Activated CD8-positive, alpha-beta memory T cell treated with anti-CD3 and anti-CD28 coated beads, Interleukin-2, amount 50 U/mL, for 24 hours (primary cell): ENCODE measurements at regions not wholly inside any gene's neighbourhood (a gene's known extent, or its start where the extent isn't known, plus 50 kb on each side); places are given as distances from the start of the nearest gene placed in this dataset.

Experiments
- DNase-seq: peaks from one replicate; pipeline ENCODE4 v3.0.0-alpha.2; 2020; ENCODE audit errors: extremely low read depth

DNA sequence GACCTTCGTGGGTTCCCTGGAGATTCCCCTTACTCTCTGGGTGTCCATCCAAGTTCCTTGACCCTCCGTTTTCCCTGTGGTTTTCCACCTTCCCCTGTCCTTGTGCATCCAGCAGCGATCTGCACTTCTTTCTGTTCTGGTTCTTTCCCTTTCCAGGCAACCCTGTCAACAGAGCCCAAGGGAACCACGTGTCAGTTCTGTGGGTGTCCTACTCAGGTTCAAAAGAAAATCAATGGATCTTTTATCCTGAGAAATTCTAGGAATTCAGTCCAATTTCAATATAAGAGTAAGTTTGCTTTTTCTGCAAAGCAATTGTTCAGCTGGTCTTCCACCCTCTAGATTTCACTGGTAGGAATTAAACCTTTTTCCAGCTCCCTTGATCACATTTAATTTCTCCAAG, 1394.8 kb upstream of the SLC10A2 start:
- DNase-seq = no peak

DNA sequence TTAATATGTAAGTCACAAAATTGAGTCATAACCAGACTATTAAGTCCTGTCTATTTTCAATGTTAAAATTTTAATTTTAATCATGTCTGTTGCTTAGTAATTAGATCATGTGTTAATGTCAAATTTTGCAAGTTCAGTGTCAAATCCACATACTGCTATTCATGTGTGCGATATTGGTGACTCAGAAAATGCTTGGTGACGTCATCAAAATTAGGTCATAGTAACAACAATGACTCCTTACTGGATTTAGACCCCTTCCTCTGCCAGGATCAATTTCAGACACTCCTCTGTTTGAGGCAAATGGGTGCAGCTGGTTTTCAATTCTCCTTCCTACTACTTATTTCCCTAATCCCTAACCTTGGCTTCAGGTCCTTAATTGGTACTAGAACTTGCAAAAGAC, 1394.3 kb upstream of the SLC10A2 start:
- DNase-seq = no peak

DNA sequence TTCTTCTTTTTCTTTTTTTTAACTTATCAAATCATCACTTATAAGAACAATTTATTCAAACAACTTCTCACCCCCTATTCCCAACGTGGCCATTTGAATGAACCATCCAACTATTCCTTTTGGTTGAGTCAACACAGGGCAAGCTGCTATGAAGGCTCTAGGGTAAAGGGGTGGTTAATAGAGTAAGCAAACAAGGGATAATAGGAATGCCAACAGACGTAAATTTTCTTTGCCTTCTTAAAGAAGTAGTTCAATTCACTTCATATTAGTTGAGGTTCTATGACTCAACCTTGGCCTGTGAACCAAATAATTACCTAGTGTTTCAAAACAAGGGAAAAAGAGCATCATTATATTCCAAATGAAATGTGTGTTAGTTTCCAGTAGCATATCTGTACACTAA, 1383.8 kb upstream of the SLC10A2 start:
- DNase-seq = no peak

DNA sequence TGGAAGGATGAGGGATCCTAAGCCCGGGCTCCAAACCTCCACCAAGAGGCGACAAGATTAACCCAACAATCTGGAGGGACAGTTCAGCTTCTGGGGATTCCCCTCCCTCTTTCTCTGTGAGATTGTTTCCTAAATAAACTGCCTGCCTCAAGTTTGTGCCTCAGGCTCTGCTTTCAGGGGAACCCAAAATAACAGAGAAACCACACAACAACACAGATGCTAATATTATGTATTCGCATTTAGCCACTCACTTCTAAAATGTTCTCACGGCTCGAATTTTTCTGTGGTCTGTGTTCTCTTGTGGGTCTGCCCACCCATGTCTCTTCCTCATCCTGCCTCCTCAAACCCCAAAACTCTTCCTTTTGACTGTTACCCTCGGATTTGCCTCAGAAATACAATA, 1381.1 kb upstream of the SLC10A2 start:
- no peak for DNase-seq

DNA sequence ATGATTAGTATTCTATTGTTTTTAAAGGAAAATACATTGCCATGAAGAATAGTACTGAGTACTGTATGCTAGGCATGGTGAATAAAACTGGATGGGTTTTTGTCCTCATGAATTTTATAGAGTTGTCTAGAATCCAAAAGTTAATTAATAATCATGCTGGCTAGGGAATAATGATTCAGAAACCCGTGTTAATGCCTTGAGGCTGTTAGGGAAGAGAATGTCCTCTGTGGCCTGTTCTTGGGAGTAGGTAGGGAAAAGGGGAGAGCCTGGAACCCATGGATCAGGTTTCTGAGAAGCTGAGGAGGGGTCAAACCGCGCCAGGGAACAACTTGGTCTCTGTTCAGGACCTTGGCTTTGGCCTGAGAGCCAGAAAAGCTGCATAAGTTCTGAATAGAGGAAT, 1376.3 kb upstream of the SLC10A2 start:
- DNase-seq = no peak

DNA sequence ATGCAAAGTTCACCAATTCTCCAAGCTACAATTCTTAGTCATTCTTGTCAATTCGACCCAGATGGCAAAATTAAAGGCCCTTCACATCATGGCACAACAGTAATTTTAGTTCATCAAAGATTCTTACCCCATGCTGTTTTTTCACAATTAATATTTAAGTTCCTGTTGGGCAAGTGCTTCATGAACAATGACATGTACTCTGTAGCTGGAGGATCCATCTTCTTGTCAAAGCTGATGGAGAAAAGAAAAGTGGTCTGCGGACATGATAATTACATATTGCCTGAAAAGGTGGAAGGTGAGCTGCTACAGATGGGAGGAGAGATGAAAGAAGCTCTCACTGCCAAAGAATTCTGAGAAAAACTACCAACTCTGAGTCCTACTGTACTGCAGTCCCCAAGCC, 1370.3 kb upstream of the SLC10A2 start:
- DNase-seq = no peak

DNA sequence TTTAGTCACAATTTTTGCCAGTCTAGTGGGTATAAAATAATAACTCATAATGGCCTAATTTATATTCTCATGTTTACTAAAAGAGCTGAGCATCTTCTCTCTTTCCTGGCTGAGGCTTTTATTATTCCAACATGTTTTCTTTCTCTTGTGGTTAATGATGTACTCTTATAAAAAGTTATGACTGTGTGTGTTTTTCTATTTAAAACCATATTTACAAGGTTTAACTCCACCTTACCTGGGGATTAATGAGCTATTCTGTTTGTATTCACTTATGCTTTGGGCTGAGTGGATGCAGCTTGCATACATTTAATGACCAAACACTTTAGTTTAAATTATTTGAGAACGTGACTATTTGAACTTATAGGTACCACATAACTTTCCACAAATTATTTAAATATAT, 1365.7 kb upstream of the SLC10A2 start:
- no peak for DNase-seq

DNA sequence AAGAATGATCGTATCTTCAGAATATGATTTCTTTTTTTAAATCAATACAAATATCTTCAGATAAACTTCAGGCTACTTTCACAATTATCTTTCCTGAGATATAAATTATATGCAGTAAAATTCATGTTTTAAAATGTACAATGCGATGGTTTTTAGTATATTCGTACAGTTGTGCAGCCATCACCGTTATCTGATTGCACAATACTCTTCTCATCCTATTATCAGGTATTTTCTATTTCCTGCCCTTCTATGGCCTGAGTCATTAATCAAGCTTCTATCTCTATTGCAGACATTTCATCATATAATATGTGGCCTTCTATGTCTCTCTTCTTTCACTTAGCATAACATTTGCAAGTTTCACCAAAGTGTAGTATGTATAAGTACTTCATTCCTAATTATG, 1360.2 kb upstream of the SLC10A2 start:
- no peak for DNase-seq

DNA sequence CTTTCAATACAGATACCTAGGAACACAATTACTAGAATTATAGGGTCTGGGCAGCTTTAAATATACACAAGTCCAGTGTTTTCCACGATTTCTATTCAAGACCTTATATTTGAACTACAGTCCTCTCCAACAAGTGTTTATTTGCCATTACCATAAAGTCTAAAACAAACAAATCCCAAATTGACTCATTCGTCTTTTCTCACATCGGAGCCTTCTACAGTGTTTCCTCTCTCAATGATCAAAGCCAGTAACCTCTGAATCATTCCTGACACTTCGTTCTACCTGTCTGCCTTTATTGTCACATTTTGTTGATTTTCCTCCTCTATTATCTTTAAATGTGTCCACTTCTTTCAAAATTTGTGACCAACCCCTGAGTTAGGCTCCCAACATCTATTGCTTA, 1356.5 kb upstream of the SLC10A2 start:
- no peak for DNase-seq

DNA sequence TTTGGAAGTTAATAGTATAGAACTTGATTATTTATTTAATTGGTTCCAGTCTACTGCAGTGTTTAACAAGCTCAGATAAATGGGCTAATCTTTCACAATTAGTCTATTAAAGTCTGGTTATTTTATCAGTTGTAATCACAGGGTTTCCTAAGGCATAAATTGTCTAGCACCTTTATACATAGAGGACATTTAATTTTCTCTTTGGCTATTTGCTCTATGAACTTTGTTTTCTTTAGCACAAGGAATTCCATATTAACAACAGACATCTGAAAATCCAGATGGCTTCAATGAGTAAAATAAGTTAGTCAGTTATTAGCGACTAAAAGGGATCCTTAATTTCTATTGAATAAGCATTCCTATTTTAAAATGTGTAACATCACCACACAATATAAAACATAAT, 1350.8 kb upstream of the SLC10A2 start:
- no peak for DNase-seq

DNA sequence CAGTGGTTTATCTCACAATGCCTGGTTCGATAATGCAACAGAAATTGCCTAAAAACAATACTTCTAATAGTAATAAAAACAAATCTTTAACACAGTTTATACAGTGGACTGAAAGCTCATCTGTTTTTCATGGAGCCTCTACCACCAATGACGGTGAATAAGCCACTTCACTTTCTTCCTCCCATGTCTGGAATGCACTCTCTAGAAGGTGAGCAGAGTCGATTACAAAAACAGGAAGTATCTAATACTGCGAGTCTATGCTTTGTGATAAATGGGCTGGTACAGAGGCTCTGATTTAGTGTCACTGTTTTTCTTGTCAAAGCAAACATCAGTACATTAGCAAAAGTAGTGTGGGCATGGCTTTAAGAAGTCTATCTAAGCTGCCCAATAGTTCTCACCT, 1348.6 kb upstream of the SLC10A2 start:
- no peak for DNase-seq

DNA sequence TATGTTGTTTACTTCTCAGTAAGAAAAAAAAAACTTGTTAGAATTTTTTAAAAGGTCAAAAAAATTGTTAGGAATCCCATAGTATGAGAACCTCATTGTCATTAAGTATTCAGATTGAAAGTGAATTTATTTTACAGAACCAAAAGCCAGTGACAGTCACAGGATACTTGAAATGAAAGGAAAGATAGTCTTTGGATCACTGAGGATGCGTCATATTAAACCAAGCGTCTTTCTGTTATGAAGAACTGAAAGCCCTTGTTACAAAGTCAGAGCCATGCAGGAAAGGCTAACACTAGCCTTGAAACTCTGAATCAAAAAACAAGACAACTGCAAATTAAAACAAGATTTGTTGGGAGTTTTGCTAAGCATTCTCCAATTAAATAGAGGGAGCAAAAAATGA, 1348.0 kb upstream of the SLC10A2 start:
- DNase-seq = no peak

DNA sequence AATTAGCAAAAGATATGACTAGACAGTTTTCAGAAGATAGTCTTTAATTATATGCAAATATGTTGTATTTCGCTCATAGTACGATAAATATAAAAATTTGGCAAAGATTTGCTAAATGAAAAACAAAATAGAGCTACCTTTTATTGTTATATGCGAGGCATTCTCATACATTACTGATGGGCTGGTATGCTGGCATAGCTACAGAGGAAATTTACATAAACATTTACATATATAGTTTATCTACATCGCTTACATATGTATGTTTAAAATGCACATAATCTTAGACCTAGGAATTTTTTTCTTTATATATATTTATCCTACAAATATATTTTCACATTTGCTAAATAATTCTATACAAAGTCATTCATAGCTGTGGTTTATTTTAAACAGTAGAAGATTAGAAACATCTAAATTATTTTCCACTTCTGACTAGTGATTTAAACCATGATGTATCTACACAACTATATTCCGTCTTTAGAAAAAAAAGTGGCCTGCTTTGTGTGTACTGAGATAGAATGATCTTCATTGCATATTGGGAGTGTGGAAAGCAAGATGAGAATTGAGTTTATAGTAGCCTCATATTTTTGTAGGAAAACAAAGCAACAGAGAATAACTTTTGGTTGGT, 1345.0 kb upstream of the SLC10A2 start:
- DNase-seq = no peak

DNA sequence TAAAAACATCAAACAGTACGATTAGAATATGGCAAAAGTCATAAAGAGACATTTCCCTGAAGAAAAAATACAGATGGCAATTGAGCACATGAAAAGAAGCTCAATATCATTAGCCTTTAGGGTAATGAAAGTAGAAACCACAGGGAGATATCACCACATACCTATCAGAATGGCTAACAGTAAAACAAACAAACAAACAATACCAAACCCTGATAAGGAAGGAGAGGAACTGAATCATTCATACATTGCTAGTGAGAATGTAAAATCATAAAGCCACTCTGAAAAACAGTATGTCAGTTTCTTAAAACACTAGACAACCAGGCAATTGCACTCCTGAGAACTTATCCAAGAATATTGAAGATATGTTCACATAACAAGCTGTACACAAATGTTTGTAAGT, 1342.5 kb upstream of the SLC10A2 start:
- no peak for DNase-seq

DNA sequence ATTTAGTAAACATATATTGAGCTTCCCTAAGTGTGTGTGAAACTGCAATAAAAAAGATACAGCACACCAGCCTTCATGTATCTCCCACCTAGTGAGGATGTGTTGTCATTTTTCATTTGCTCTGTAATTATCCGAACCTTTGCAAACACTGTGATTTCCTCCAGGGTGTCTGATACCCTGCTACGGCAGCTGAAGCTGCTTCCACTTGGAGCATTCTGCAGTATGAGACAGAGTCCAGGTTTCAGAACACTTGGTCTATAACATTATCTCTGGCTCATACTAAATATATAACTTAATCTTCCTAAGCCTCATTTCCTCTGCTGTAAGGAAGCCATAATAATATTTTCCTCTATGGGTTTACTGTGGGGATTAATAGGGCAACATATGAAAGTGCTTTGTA, 1338.1 kb upstream of the SLC10A2 start:
- no peak for DNase-seq

DNA sequence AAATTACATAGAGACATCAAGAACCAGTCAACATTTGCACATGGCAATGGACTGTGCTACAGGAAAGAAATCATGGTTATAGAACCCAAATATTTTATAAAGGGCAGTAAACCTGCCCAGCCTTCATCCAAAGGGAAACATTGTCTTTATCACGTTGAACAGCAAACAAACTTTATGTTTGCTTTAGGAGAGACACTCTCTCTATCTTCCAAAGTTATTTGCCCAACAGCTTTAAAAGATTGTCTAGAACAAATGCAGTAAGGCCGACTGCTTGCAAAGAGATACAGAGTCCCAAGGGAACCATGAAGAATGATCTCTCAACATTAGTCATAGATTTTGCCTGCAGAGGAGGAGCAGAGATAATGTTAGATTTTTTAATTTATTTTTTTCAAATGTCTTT, 1323.5 kb upstream of the SLC10A2 start:
- no peak for DNase-seq

DNA sequence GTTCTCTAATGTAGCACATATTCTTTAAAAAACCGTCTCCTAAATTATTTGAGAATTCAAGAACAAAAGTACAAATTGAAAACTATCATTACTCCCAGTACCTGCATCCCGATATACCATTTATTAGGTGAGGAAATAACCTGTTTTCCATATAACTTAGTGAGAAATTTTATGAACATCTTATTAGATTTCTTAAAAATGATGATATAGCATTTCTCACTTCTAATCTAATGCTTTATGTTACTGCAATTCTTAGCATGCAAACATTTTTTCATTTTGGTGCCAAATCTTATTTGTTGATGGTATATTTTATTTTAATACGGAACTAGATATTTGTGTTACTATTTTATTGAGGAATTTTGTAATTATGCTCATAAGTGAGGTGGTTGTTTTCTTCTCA, 1321.3 kb upstream of the SLC10A2 start:
- no peak for DNase-seq

DNA sequence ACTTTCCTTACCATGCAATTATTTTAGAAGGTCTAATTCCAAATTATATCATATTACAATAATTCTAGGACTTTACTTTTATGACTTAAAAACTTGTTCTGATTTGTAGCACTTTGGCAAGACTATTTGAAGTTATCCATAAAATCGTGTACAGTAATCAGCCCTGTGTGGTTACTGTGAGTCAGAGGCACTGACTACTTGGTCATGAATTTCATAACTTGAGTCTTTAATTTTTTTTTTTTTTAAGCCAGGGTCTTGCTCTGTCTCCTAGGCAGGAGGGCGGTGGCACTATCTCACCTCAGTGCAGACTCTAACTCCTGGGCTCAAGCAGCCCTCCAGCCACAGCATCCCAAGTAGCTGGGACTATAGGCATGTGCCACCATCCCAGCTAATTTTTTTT, 1319.2 kb upstream of the SLC10A2 start:
- DNase-seq = no peak

DNA sequence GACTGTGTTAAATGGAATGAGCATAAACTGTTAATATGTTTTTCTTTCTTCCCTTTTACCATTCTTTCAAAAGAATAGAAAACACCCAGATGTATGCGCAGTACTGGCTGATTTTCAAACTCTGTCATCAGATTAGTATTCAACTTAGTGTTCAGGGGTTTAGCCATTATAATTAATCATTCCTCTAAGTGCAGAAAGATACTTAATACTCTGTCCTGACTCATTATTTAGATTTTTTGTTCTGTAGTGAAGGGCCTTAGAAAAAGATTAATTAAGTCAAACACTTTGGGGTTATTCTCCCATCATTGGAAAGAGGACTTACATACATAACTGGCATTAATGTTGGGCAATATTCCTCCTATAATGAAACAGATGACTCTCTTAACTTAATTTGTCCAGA, 1316.7 kb upstream of the SLC10A2 start:
- DNase-seq = no peak

DNA sequence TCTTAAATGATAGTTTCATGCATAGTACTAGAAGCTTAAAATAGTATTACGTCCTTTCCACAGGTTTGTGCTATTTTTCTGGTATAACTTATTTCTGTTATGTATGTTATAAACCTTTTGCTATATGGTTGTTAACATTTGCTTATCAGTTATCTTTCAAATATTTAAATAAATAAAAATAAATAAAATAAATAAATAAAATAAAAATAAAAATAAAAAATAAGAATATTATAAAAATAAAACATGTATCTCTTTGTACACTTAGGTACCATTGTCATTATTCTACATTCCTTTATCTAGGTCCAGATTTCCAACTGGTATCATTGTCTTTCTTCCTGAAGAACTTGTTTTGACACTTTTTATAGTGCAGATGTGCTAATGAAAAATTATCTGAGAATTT, 1310.4 kb upstream of the SLC10A2 start:
- no peak for DNase-seq

DNA sequence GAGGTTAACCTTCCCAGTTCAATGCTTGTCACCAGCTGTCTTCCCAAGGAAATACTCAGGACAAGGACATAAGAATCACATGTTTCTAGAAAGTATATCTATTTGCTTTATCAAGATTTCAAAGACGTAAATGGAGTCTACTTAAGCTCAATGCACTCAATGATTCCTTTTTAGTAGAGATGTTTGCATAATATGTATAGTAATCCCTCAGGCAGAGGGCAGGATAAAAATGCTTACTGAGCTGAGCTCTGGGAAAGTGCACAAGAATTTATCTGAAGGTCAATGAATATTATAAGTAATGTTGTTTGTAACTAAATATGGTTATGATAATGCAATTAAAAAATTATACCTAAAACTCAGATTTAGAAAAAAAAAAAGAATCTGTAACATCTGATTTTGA, 1309.4 kb upstream of the SLC10A2 start:
- no peak for DNase-seq

DNA sequence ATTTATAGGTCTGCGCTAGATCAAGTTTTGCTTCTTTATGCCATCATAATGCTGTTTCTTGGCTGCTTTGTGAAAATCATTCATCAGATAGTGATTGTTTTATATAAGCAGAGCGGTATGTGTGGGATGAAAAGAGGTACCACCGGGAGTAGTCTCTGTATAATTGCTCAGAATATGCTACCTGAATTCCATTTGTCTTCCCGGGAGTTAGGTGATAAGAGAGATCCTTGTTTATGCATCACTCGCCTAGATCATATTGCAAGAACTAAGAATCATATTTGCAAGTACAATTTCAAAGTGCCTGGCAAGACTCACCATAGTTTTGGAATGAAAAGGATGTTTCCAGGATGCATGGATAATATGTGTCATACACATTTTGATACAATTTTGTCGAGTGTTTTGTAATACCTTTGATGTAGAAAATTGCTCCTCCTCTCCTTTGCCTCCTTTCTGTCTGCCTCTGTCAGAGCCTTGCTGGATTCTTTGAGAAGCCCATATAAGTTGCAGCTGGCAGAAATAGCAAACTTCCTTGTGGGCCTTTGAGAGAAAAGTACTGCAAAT, 1306.0 kb upstream of the SLC10A2 start:
- no peak for DNase-seq

DNA sequence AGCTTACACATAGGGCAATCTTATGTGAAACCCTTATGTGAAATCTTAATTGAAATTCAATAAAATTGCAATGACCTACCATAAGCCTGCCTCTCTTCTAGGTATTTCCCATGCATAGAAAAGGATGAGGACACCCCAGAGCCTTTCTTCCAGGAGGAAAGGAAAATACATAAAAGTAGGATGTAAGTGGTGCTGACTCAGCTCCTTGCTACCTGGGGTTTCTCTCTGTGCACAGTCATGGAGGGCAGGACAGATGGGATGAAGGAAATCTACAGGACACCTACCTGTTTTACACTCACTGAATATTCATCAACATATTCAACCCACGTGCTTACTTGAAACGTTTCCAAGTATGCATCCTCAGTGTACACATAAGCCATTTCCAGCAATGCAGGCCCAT, 1299.2 kb upstream of the SLC10A2 start:
- DNase-seq = no peak

DNA sequence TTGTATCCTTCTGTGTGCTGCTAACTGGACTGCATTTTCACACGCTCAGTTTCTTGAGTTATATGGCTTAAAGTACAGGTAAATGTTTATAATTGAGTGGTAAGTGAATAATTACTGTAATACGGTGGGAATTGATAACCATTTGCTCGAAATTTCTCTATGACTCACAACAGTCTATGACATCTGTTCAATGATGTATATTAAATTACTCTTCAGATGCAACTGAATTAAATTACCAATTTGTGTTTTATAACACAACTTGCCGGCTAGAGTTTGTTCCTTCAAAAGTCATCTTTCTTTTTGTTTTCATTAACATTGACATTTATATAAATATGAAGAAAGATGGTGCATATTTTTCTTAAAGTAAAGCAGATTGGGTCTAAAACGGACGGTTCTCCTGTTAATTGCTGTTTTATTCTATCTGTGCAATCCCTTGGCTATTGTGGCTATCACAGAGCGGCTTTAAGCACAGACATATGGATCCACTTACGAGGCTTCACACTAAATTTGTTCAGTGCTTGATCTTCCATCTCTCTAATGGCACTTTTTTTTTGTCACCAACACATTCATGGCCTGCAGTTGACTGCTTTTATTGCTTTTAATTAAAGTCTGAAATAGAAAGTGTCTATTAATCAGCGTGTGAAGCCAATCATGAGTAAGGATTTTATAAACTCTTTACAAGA, 1291.6 kb upstream of the SLC10A2 start:
- no peak for DNase-seq
